OCI-LY1 (cell line): ENCODE measurements at regions not wholly inside any gene's neighbourhood (a gene's known extent, or its start where the extent isn't known, plus 50 kb on each side); places are given as distances from the start of the nearest gene placed in this dataset.

Experiments used
- H2AFZ ChIP-seq: fragments of 200-600 bp; sonication (generic), shearing (Covaris generic); 2 replicates; pipeline ENCODE4 v1.6.0; 2014; ENCODE audit warnings: antibody characterized with exemption, mild to moderate bottlenecking, low read length
- H3F3A ChIP-seq: fragments of 200-600 bp; sonication (generic), shearing (Covaris generic); 2 replicates; pipeline ENCODE4 v1.6.0; 2014; ENCODE audit warnings: mild to moderate bottlenecking, antibody characterized with exemption, low read length, moderate library complexity; ENCODE audit not compliant: insufficient read depth
- H3K27ac ChIP-seq: fragments of 200-600 bp; sonication (generic); 2 replicates; pipeline ENCODE4 v1.5.1; 2014; ENCODE audit warnings: low read length, mixed run types, mild to moderate bottlenecking, low read depth; ENCODE audit not compliant: poor library complexity, severe bottlenecking
- H3K27me3 ChIP-seq: fragments of 200-600 bp; sonication (generic); 2 replicates; pipeline ENCODE4 v1.6.0; 2014; ENCODE audit warnings: antibody characterized with exemption, mild to moderate bottlenecking, low read length, moderate library complexity; ENCODE audit not compliant: insufficient read depth
- H3K36me3 ChIP-seq: fragments of 200-600 bp; sonication (generic); 2 replicates; pipeline ENCODE4 v1.6.1; 2014; ENCODE audit warnings: mild to moderate bottlenecking, antibody characterized with exemption, low read length, moderate library complexity, mixed read lengths; ENCODE audit not compliant: insufficient read depth
- H3K4me1 ChIP-seq: fragments of 200-600 bp; sonication (generic); 2 replicates; pipeline ENCODE4 v1.5.1; 2014; ENCODE audit warnings: mild to moderate bottlenecking, low read length, moderate library complexity; ENCODE audit not compliant: insufficient read depth, severe bottlenecking
- H3K4me2 ChIP-seq: fragments of 200-600 bp; sonication (generic), shearing (Covaris generic); 2 replicates; pipeline ENCODE4 v1.6.1; 2014; ENCODE audit warnings: low read length
- H3K4me3 ChIP-seq: fragments of 200-600 bp; sonication (generic); 2 replicates; pipeline ENCODE4 v1.5.1; 2014; ENCODE audit warnings: low read length, low read depth, mild to moderate bottlenecking, mixed read lengths; ENCODE audit not compliant: poor library complexity, severe bottlenecking
- H3K79me2 ChIP-seq: fragments of 200-600 bp; shearing (Covaris generic); 2 replicates; pipeline ENCODE4 v1.6.1; 2016; ENCODE audit warnings: mixed run types, low read length, mixed read lengths; ENCODE audit not compliant: insufficient read depth
- H3K9ac ChIP-seq: fragments of 200-600 bp; sonication (generic), shearing (Covaris generic); 2 replicates; pipeline ENCODE4 v1.6.1; 2014; ENCODE audit warnings: mild to moderate bottlenecking, low read length, mixed read lengths
- H3K9me2 ChIP-seq: fragments of 200-600 bp; sonication (generic), shearing (Covaris generic); 2 replicates; pipeline ENCODE4 v1.6.1; 2014; ENCODE audit warnings: low read depth, mild to moderate bottlenecking, low read length, mixed read lengths
- H3K9me3 ChIP-seq: fragments of 200-600 bp; shearing (Covaris generic); 2 replicates; pipeline ENCODE4 v1.6.1; 2014; ENCODE audit warnings: low read length, mixed read lengths
- H4K20me1 ChIP-seq: fragments of 200-600 bp; sonication (generic), shearing (Covaris generic); 2 replicates; pipeline ENCODE4 v1.6.0; 2016; ENCODE audit warnings: mild to moderate bottlenecking, low read length; ENCODE audit not compliant: insufficient read depth
- CTCF ChIP-seq: fragments of 200-600 bp; sonication (generic), shearing (Covaris generic); IDR thresholded peaks from 2 replicates; pipeline ENCODE4 v1.5.1; 2017; ENCODE audit warnings: mild to moderate bottlenecking, antibody characterized with exemption, low read length, moderate library complexity, mixed read lengths
- EZH2 ChIP-seq: fragments of 200-600 bp; sonication (generic), shearing (Covaris generic); IDR thresholded peaks from 2 replicates; pipeline ENCODE4 v1.8.0; 2017; ENCODE audit warnings: borderline replicate concordance, mixed run types, mild to moderate bottlenecking, antibody characterized with exemption, low read length, moderate library complexity, mixed read lengths

GRCh38 chr13:56735537-56735942 lies 405.2 kb upstream of the PRR20A start:
- no peaks in the 10 kb centered on the region for H3K9me3 ChIP-seq
- H3K79me2 ChIP-seq: no peaks in the 10 kb centered on the region
- no peaks in the 10 kb centered on the region for H3K4me1 ChIP-seq
- no peaks in the 10 kb centered on the region for H3K36me3 ChIP-seq
- no peaks in the 10 kb centered on the region for H3F3A ChIP-seq
- H3K4me3 ChIP-seq: no peak overlapping the region
- H3K27me3 ChIP-seq: no peaks in the 10 kb centered on the region
- TF ChIP-seq CTCF: no peak
- no peak for TF ChIP-seq EZH2
- no peaks in the 10 kb centered on the region for H3K9me2 ChIP-seq
- H4K20me1 ChIP-seq: no peaks in the 10 kb centered on the region
- H3K4me2 ChIP-seq: no peak overlapping the region
- no peak overlapping the region for H3K27ac ChIP-seq
- no peak overlapping the region for H2AFZ ChIP-seq
- no peak overlapping the region for H3K9ac ChIP-seq

GRCh38 chr13:56736966-56737365 lies 403.8 kb upstream of the PRR20A start:
- Histone ChIP-seq H3K27ac (no peak overlapping the region), H3K9me2 (no peaks in the 10 kb centered on the region), H3K9me3 (no peaks in the 10 kb centered on the region), H3K27me3 (no peaks in the 10 kb centered on the region), H4K20me1 (no peaks in the 10 kb centered on the region), H3K4me2 (no peak overlapping the region), H3K4me1 (no peaks in the 10 kb centered on the region), H3K79me2 (no peaks in the 10 kb centered on the region), H2AFZ (no peak overlapping the region), H3K9ac (no peak overlapping the region), H3K4me3 (no peak overlapping the region), H3K36me3 (no peaks in the 10 kb centered on the region), H3F3A (no peaks in the 10 kb centered on the region)
- TF ChIP-seq CTCF (no peak), EZH2 (no peak)

DNA sequence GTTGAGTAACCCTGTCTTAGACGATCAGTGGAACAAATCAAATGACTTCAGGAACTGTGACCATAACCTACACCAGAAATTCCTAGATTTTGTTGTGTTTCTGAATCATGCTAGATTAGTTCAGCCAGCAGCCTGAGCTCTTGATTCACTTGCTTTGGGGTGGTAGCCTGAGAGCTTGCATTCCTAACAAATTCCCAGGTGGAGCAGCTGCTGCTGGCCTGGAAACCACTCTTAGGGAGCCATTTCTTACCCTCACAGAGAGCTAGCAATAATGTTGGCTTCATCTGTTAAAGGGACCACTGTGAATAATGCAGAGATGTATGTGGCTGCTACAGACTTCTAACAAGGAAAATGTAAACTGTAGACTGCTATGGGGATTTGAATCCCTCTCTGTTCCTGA lies 388.1 kb upstream of the PRR20A start:
- TF ChIP-seq CTCF: no peak
- no peak for TF ChIP-seq EZH2
- Histone ChIP-seq H3K9me3 (no peaks in the 10 kb centered on the region), H3K79me2 (no peaks in the 10 kb centered on the region), H3K4me3 (no peak overlapping the region), H3K4me1 (no peaks in the 10 kb centered on the region), H3K9me2 (no peaks in the 10 kb centered on the region), H2AFZ (no peak overlapping the region), H3K4me2 (no peak overlapping the region), H3K27ac (no peak overlapping the region), H3F3A (no peaks in the 10 kb centered on the region), H3K9ac (no peak overlapping the region), H3K27me3 (no peaks in the 10 kb centered on the region), H4K20me1 (no peaks in the 10 kb centered on the region), H3K36me3 (no peaks in the 10 kb centered on the region)
